Ovary (tissue), 7 donors: ENCODE measurements at regions not wholly inside any gene's neighbourhood (a gene's known extent, or its start where the extent isn't known, plus 50 kb on each side); places are given as distances from the start of the nearest gene placed in this dataset.
"Not testable (repeated sequence)": the region's sequence is repeated elsewhere in the genome, so short reads cannot be mapped to it uniquely, and the experiment has no call there.

Experiments used
- DNase-seq, 5 donors: peaks; one replicate each; pipeline ENCODE4 v3.0.0-alpha.2; 2019 to 2020
- H3K27ac ChIP-seq, 2 donors: fragments of 200-600 bp; one replicate each; pipeline versions ENCODE4 v1.5.1 to v1.8.0; 2019 to 2022
- H3K27me3 ChIP-seq: fragments of 200-600 bp; one replicate; pipeline ENCODE4 v1.8.0; 2022
- H3K36me3 ChIP-seq: fragments of 200-600 bp; sonication (generic); one replicate; pipeline ENCODE4 v1.5.1; 2019
- H3K4me1 ChIP-seq: one replicate; pipeline ENCODE4 v1.8.1; 2013; ENCODE audit warnings: mild to moderate bottlenecking, moderate library complexity; ENCODE audit not compliant: insufficient read depth
- H3K4me3 ChIP-seq: fragments of 200-600 bp; sonication (generic); one replicate; pipeline ENCODE4 v1.5.1; 2017
- H3K9me3 ChIP-seq, 2 donors: fragments of 200-600 bp in 1 of 2; sonication (generic) in 1 of 2; one replicate each; pipeline versions ENCODE4 v1.5.1 to v1.8.1; 2013 to 2019; ENCODE audit warnings: mild to moderate bottlenecking in 1 of 2, moderate library complexity in 1 of 2
- EP300 ChIP-seq: sonication (generic); formaldehyde crosslinking; IDR thresholded peaks from one replicate; pipeline ENCODE4 v1.6.1; 2017; ENCODE audit warnings: antibody characterized with exemption
- POLR2A ChIP-seq: fragments of 450-650 bp; IDR thresholded peaks from one replicate; pipeline ENCODE4 v1.6.1; 2017; ENCODE audit warnings: antibody characterized with exemption, mild to moderate bottlenecking, moderate library complexity
- WGBS, 3 donors: extraction: QIAGEN DNeasy Blood & Tissue Kit in 1 of 3; methylation state at CpG; one replicate each; pipeline versions ENCODE4 v1.1.5 to v1.1.7; 2013 to 2017; 5-methylcytosine and 5-hydroxymethylcytosine counted together
- intact Hi-C, 4 donors: fragments of 100-400 bp; cut with DNase I; formaldehyde crosslinking; loops; one replicate each; pipeline versions ENCODE4 v1.11.0 to v1.15.1; 2022 to 2023
- TF ChIP-seq, protein P1 (sequence below), 3 donors: fragments of 450-650 bp in 2 of 3; fragments of 200-600 bp in 1 of 3; IDR thresholded peaks; one replicate each; pipeline versions ENCODE4 v1.5.1 to v1.8.0; 2016 to 2022; ENCODE audit warnings: antibody characterized with exemption in 3 of 3, mild to moderate bottlenecking in 1 of 3
- donor health status: DM: no; HTN: no; CAD: no; lungs with moderate emphysema.
- donor health status: DM: no; HTN: no; CAD: no.
- donor health status: Bipolar disorder and iron deficiency.
- donor health status: DM: no; HTN: no; CAD: no.
- donor health status: DM: yes; HTN: yes; CAD: no.

GRCh38 chr2:78245394-78246135 lies 723.4 kb upstream of the LRRTM4 start:
- Histone ChIP-seq H3K36me3 (no peaks in the 10 kb centered on the region), H3K27ac (no peak overlapping the region), H3K4me3 (no peak overlapping the region), H3K27me3 (no peaks in the 10 kb centered on the region), H3K4me1 (no peaks in the 10 kb centered on the region), H3K9me3 (no peaks in the 10 kb centered on the region)
- 63 to 72% (median 70%) methylated on average over 4 of the region's 4 CpGs for WGBS, 3 donors
- DNase-seq = no peak
- TF ChIP-seq POLR2A (no peak), EP300 (no peak)
- TF ChIP-seq, protein P1, sequence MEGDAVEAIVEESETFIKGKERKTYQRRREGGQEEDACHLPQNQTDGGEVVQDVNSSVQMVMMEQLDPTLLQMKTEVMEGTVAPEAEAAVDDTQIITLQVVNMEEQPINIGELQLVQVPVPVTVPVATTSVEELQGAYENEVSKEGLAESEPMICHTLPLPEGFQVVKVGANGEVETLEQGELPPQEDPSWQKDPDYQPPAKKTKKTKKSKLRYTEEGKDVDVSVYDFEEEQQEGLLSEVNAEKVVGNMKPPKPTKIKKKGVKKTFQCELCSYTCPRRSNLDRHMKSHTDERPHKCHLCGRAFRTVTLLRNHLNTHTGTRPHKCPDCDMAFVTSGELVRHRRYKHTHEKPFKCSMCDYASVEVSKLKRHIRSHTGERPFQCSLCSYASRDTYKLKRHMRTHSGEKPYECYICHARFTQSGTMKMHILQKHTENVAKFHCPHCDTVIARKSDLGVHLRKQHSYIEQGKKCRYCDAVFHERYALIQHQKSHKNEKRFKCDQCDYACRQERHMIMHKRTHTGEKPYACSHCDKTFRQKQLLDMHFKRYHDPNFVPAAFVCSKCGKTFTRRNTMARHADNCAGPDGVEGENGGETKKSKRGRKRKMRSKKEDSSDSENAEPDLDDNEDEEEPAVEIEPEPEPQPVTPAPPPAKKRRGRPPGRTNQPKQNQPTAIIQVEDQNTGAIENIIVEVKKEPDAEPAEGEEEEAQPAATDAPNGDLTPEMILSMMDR (IDR thresholded peaks at IDR 0.05) = no peak
- intact Hi-C loops = no loop called here

DNA sequence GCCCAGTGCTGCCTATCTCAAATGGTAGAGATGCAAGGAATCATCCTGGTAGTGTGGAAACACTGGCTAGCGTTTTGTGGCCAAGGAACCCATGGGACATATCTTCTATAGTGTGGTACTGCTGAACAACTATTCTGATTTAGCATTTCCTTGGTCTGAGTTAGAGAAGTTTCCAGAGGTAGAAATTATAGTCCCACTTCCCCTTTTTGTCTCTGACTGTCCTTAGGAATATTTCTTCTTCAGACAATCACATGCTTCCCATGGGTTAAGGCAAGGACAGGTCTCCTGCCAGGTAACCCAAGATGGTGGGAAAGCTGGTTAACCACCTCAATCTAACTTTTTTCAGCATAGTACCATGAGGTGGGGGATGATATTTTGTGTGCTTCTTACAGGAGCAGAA lies 729.5 kb upstream of the LRRTM4 start:
- H3K4me3 ChIP-seq = no peak overlapping the region
- H3K27me3 ChIP-seq = no peaks in the 10 kb centered on the region
- no peak for DNase-seq
- no peaks in the 10 kb centered on the region for H3K4me1 ChIP-seq
- no peaks in the 10 kb centered on the region for H3K36me3 ChIP-seq
- no peak overlapping the region for H3K27ac ChIP-seq
- intact Hi-C loops = no loop called here
- no peaks in the 10 kb centered on the region for H3K9me3 ChIP-seq
- TF ChIP-seq, protein P1 (IDR thresholded peaks at IDR 0.05) = no peak
- no peak for TF ChIP-seq EP300
- no peak for TF ChIP-seq POLR2A
- WGBS, 3 donors = 66 to 69% (median 67%) methylated on average over 1 of the region's 1 CpG

DNA sequence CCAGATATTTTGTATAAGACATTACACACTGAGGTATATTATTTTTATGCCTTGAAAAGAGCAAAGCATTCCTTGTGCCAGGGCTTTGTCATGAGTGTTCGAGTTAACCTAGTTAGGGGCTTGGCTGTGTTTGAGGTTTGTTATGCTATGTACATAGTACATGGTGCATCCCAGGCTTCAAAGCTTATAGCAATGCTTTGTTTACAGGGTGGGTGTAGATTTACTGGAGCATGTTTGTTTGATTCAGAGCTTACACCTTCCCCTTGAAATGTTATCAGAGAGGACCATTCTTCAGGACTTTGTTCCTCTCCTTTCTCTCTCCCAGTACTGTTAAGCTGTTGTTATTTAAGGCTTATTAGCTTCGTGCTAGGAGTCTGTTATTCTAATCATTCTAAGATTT lies 738.7 kb upstream of the LRRTM4 start:
- Histone ChIP-seq H3K36me3 (no peaks in the 10 kb centered on the region), H3K4me1 (no peaks in the 10 kb centered on the region), H3K9me3 (no peaks in the 10 kb centered on the region), H3K27me3 (no peaks in the 10 kb centered on the region), H3K4me3 (no peak overlapping the region), H3K27ac (no peak overlapping the region)
- TF ChIP-seq EP300 = no peak
- no peak for TF ChIP-seq POLR2A
- TF ChIP-seq, protein P1 (IDR thresholded peaks at IDR 0.05) = no peak
- intact Hi-C loops = no loop called here
- DNase-seq = no peak
- WGBS, 3 donors = 31 to 44% (median 41%) methylated on average over 2 of the region's 2 CpGs

DNA sequence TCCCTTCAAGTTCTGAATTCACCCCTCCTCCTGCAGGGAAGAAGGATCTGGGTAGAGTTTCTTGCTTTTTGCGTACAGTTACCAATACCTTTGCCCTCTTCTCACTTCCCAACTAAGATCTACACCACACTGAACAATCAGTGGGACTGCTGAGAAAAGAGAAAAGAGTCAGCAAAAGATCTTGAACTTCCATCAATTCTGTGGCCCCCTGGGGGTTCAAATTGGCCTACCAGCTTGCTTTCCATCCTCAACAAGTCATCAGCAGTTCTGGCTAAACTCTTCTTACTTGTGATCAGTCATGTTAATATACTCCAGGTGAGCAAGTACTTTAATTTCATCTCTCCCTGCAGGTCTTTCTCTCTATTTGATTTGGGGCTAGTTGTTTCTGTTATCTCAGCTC lies 739.3 kb upstream of the LRRTM4 start:
- intact Hi-C loops = no loop called here
- no peak overlapping the region for H3K27ac ChIP-seq
- H3K36me3 ChIP-seq = no peaks in the 10 kb centered on the region
- H3K4me1 ChIP-seq = no peaks in the 10 kb centered on the region
- H3K9me3 ChIP-seq = no peaks in the 10 kb centered on the region
- TF ChIP-seq POLR2A (no peak), EP300 (no peak)
- TF ChIP-seq, protein P1 (IDR thresholded peaks at IDR 0.05) = no peak
- H3K4me3 ChIP-seq = no peak overlapping the region
- WGBS, 3 donors = 82 to 94% (median 89%) methylated on average over 1 of the region's 1 CpG
- DNase-seq = no peak
- no peaks in the 10 kb centered on the region for H3K27me3 ChIP-seq

DNA sequence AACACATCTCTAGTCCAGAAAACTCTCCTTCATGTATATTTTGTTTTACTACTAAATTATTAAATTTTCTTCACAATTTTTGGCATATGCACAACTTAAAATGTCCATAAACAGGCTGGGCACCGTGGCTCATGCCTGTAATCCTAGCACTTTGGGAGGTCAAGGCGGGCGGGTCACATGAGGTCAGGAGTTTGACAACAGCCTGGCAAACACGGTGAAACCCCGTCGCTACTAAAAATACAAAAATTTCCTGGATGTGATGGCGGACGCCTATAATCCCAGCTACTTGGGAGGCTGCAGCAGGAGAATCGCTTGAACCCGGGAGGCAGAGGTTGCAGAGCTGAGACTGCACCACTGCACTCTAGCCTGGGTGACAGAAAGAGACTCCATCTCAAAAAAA lies 739.9 kb upstream of the LRRTM4 start:
- DNase-seq, intact Hi-C loops, H3K27ac ChIP-seq, H3K36me3 ChIP-seq, H3K4me3 ChIP-seq, H3K9me3 ChIP-seq, H3K27me3 ChIP-seq, H3K4me1 ChIP-seq: not testable (repeated sequence)
- WGBS, 3 donors = 74 to 82% (median 78%) methylated on average over 10 of the region's 10 CpGs
